HL-60 (cell line): ENCODE measurements at regions not wholly inside any gene's neighbourhood (a gene's known extent, or its start where the extent isn't known, plus 50 kb on each side); places are given as distances from the start of the nearest gene placed in this dataset.

ENCODE experiments used
- DNase-seq, 2 experiments: peaks; one replicate each; pipeline ENCODE4 v3.0.0-alpha.2; 2010 to 2020; ENCODE audit warnings: low read depth in 1 of 2, low spot score in 1 of 2
- H3K27ac ChIP-seq: fragments of 250-450 bp; sonication (Bioruptor Pico); replicated peaks from 2 replicates; pipeline ENCODE4 v1.5.1; 2020; ENCODE audit warnings: mild to moderate bottlenecking, moderate library complexity
- H3K27me3 ChIP-seq: fragments of 250-450 bp; sonication (Bioruptor Pico); 2 replicates; pipeline ENCODE4 v1.5.1; 2021; ENCODE audit warnings: mild to moderate bottlenecking, moderate library complexity; ENCODE audit not compliant: insufficient read depth, poor library complexity, severe bottlenecking
- H3K4me3 ChIP-seq: replicated peaks from 2 replicates; pipeline ENCODE4 v1.5.1; 2011; ENCODE audit warnings: mild to moderate bottlenecking, control low read depth, low read length; ENCODE audit not compliant: insufficient read depth
- CTCF ChIP-seq: IDR thresholded peaks from one replicate; pipeline ENCODE4 v1.5.1; 2011; ENCODE audit warnings: low read length, control low read depth, inconsistent platforms; ENCODE audit not compliant: insufficient read depth
- GABPA ChIP-seq: IDR thresholded peaks from 2 replicates; pipeline ENCODE4 v1.6.1; 2012; ENCODE audit warnings: low read depth
- POLR2AphosphoS5 ChIP-seq: IDR thresholded peaks from 2 replicates; pipeline ENCODE4 v1.6.1; 2012; ENCODE audit warnings: low read depth
- REST ChIP-seq: IDR thresholded peaks from 2 replicates; pipeline ENCODE4 v1.6.1; 2012; ENCODE audit warnings: low read depth; ENCODE audit not compliant: insufficient replicate concordance
- SPI1 ChIP-seq: IDR thresholded peaks from 2 replicates; pipeline ENCODE4 v1.6.1; 2012; ENCODE audit warnings: low read depth, mild to moderate bottlenecking, borderline replicate concordance

GRCh38 chr10:35995485-35995884 is 353.4 kb upstream of the FZD8 start:
- Histone ChIP-seq H3K27me3 (no peaks in the 10 kb centered on the region), H3K4me3 (no peak overlapping the region), H3K27ac (no peak overlapping the region)
- TF ChIP-seq GABPA, result no peak
- DNase-seq, result no peak

DNA sequence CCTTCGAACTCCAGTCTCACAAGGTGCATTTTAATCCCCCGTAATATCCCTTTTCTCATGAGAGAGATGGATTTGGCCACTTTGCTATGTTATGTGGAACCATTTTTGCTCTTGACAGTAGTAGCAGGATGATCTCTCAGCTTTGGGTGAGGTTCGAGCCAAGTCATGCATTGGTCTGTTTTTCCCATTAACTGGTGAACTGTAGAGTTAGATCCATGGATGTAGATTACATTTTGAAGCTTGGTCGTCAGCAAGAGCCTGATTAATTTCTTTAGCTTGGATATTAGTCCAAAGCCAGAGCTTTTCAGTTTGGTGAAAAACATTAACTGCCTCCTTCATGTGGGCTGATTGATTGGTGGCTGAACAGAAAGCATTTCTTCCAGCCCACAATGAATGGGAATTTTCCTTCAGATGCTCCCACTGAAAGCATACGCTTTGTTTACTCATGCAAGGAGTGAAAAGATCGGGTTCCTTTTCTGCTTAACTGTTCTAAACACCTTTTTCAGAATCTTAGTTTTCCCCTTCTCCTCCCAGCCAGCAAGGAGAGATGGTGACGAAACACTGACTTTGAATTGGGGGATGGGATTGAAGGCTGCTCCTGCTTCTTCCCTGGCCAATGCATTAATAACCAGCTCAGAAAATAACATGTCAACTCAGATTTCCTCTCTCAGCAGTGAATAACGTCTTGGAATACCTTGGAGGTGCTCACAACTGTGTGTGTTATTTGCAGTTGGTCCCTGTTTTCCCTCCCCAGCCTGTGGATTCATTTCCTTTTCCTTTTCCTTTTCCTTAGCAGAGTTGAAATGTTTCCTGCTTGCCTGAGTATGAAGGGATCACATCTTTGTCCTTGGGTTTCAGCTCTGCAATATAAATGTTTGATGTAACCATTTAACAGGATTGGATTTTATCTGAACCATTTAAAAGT is 351.8 kb upstream of the FZD8 start:
- Histone ChIP-seq H3K4me3 (no peak overlapping the region), H3K27ac (no peak overlapping the region), H3K27me3 (no peaks in the 10 kb centered on the region)
- TF ChIP-seq GABPA (no peak), REST (no peak), CTCF (no peak), SPI1 (no peak), POLR2AphosphoS5 (no peak)
- no peak for DNase-seq

DNA sequence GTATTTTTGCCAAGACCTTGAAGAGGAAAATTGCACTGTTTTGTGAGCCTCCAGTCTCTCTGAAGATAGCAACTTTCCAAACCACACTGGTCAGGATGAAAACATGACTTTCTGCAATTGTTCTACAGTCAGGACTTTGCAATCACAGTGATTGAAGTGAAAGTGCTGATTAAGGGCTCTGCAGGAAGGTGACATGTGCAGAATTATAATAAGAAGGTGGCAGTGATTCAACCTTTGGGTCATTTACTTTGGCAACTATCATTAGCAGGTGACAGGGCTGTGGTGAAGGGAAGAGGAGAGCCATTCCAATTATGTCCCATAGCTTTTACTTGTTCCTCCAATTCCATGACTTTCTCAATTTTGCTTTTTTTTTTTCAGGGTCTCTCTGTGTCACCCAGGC is 350.0 kb upstream of the FZD8 start:
- H3K4me3 ChIP-seq, result no peak overlapping the region

More for the DNA sequence above, 350.0 kb upstream of the FZD8 start:
- Histone ChIP-seq H3K27ac (no peak overlapping the region), H3K27me3 (no peaks in the 10 kb centered on the region)
- DNase-seq, result no peak
- TF ChIP-seq REST, result no peak
- no peak for TF ChIP-seq CTCF
- TF ChIP-seq GABPA, result no peak
- TF ChIP-seq POLR2AphosphoS5, result no peak
- TF ChIP-seq SPI1, result no peak
